Muscle layer of duodenum (tissue), 2 donors: ENCODE measurements at regions not wholly inside any gene's neighbourhood (a gene's known extent, or its start where the extent isn't known, plus 50 kb on each side); places are given as distances from the start of the nearest gene placed in this dataset.
"Not testable (repeated sequence)": the region's sequence is repeated elsewhere in the genome, so short reads cannot be mapped to it uniquely, and the experiment has no call there.

Experiments used
- H3K27ac ChIP-seq: one replicate; pipeline ENCODE4 v1.7.0; 2013; ENCODE audit warnings: mild to moderate bottlenecking, low read length
- H3K27me3 ChIP-seq: one replicate; pipeline ENCODE4 v1.7.0; 2013; ENCODE audit warnings: low read depth, mild to moderate bottlenecking, control low read depth, low read length
- H3K36me3 ChIP-seq, 2 donors: one replicate each; pipeline ENCODE4 v1.7.0; 2013; ENCODE audit warnings: low read length in 2 of 2, control low read depth in 1 of 2, mild to moderate bottlenecking in 1 of 2; ENCODE audit not compliant: insufficient read depth in 2 of 2, control insufficient read depth in 1 of 2
- H3K4me1 ChIP-seq, 2 donors: one replicate each; pipeline ENCODE4 v1.7.0; 2013; ENCODE audit warnings: low read length in 2 of 2, mild to moderate bottlenecking in 2 of 2, control low read depth in 1 of 2, moderate library complexity in 1 of 2; ENCODE audit not compliant: insufficient read depth in 2 of 2, control insufficient read depth in 1 of 2
- H3K4me3 ChIP-seq, 2 donors: one replicate each; pipeline ENCODE4 v1.7.0; 2013; ENCODE audit warnings: low read length in 2 of 2, low read depth in 1 of 2, mild to moderate bottlenecking in 1 of 2
- H3K9me3 ChIP-seq, 2 donors: one replicate each; pipeline ENCODE4 v1.7.0; 2013; ENCODE audit warnings: low read length in 2 of 2, control low read depth in 1 of 2, mild to moderate bottlenecking in 1 of 2; ENCODE audit not compliant: control insufficient read depth in 1 of 2
- donor health status: healthy.

DNA sequence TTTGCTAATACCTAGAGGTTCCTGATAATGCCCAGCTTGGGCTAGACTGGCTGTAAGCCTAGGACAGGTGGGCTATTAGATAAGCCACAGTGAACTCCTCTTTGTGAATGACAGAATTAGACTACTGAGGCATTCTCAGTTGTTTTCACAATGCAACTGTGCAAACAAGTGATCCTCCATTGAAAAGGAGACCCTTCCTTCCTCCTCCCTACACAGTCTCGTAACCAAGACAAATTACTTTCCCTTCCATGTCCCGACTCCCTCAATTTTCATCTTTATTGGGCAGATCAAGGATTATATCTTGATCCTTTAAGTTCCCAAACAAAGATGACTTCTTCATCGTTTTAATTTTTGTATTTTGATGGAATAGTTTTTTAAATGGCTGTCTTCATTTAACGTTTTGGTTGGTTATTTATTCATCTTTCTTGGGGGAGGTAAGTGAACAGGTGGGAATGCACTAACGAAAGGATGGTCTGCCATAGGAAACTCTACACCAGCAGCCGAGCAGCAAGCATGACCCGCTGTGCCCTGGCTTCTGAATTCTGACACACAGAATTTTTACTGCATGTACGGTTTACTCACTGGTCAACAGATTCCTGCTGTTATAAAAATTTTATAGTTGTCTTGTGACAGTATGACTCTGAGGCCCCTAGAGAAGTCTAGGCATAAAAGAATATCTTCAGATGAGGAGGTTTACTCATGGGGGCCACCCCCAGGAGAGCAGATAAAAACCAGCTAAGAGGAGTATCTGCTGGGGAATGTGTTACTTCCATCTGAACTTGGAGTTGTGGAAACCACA, 137.5 kb upstream of the TUT7 start:
- Histone ChIP-seq H3K4me1 (no peaks in the 10 kb centered on the region), H3K9me3 (no peaks in the 10 kb centered on the region), H3K4me3 (no peak overlapping the region), H3K27me3 (no peaks in the 10 kb centered on the region), H3K27ac (no peak overlapping the region), H3K36me3 (no peaks in the 10 kb centered on the region)

DNA sequence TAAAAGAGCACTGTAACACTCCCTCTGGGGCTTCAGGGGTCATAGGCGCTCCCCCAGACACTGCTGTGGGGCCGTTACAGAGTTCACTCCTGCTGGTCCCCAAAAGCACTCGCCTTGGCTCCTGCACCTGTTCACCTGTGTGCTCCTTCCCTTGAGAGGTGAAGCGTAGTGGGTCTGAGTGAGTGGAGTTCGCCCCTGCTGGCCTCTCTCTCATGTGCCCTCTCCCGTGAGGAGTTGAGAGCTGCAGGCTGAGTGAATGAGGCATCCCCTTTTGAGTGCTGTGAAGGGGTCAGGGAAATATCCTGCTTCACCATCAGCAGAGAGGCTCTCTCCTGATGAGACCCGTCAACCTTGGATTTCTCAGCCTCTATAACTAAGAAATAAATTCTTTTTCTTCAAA, 134.6 kb upstream of the TUT7 start:
- no peak overlapping the region for H3K4me3 ChIP-seq
- no peak overlapping the region for H3K27ac ChIP-seq
- no peaks in the 10 kb centered on the region for H3K9me3 ChIP-seq
- no peaks in the 10 kb centered on the region for H3K27me3 ChIP-seq
- no peaks in the 10 kb centered on the region for H3K4me1 ChIP-seq
- H3K36me3 ChIP-seq, result no peaks in the 10 kb centered on the region

DNA sequence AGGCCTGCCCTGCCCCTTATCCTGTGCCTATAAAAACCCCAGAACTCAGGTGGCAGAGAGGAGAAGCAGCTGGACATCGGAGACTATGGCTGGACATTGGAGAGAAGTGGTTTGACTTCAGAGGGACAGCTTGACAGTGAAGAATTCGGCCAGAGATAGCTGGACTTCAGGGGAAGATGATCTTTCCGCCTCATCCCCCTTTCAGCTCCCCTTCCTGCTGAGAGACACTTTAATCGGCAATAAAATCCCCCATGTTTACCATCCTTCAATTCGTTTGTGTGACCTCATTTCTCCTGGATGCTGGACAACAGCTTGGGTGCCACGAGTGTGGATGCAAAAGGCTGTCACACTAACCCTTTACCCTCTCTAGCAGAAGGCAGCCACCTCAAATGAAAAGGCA, 134.1 kb upstream of the TUT7 start:
- no peaks in the 10 kb centered on the region for H3K9me3 ChIP-seq
- H3K4me3 ChIP-seq, result no peak overlapping the region
- no peaks in the 10 kb centered on the region for H3K27me3 ChIP-seq
- H3K27ac ChIP-seq, result no peak overlapping the region
- no peaks in the 10 kb centered on the region for H3K36me3 ChIP-seq
- no peaks in the 10 kb centered on the region for H3K4me1 ChIP-seq

DNA sequence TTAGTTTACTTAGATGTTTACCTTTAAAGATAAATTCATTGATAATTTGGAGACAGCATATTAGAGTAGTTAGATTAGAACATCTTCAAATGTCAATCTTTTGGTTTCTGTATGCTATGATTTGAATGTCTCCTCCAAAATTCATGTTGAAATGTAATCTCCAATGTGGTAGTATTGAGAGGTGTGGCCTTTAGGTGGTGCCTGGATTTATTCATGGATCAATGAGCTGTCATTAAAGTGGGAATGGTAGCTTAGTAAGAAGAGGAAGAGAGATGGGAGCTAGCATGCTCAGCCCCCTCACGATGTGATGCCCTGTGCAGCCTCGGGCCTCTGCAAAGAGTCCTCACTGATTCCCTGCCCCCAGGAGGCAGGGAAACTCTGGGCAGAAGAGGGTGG, 133.6 kb upstream of the TUT7 start:
- H3K4me3 ChIP-seq, result no peak overlapping the region
- no peaks in the 10 kb centered on the region for H3K36me3 ChIP-seq
- no peaks in the 10 kb centered on the region for H3K27me3 ChIP-seq
- no peak overlapping the region for H3K27ac ChIP-seq
- no peaks in the 10 kb centered on the region for H3K9me3 ChIP-seq
- H3K4me1 ChIP-seq, result no peaks in the 10 kb centered on the region

DNA sequence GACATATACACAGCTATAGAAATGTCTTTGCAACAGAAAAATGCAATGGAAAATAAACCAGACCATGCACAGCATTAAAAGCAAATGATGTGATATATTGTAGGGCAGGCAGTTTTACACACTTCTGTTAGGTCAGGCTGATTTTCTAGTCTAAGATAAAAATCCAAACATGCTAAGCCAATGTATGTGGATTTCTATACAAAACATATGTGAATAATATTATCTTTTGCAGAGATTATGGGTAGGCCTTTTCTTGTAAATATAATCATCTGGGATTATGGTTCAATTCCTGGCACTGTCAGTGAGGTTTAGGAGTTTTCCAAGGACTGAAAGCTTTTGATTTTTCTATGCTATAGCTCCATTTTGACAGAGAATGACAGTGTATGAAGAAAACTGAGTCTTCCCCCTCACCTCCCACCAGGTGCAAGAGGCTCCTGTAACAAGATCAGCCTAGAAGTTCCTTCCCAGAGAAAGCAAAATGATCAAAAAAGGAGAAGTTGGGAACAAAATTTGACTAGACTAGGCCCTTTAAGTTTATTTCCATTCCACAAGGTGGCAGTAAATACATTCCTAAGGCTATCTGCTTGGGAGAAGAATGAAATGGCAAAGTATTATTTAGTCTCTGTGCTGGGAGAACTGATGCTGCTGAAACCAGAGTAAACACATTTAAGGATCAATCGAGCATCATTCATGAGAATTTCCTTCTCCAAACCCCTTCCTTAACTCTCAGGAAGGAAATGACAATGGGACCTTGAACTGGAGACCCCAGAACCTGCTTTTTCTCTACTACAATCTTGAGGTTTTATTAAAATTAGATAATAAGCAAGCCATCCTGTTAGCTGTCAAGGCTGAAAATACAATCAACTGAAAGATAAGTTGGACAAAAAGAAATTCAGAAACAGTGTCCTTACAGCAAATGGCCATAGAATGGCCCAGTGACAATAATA, 133.0 kb upstream of the TUT7 start:
- Histone ChIP-seq H3K36me3 (no peaks in the 10 kb centered on the region), H3K9me3 (no peaks in the 10 kb centered on the region), H3K27ac (no peak overlapping the region), H3K4me3 (no peak overlapping the region), H3K27me3 (no peaks in the 10 kb centered on the region), H3K4me1 (no peaks in the 10 kb centered on the region)

DNA sequence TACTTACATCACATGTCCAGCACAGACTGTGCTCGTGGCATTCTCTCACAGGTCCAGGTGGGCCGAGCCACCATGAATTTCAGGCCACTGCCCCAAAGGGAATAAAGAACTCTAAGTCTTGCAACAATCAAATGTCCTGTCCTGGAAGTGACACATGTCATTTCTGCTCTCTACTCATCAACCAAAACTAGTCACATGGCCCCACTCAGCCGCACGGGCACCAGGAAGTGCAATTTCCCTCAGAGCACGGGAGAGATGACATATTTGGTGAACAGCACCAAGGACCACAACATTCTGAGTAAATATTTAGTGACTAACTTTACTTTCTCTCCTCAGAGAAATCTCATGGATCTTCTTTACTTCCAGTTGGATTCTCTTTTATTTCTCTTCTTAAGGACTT, 131.1 kb upstream of the TUT7 start:
- no peak overlapping the region for H3K4me3 ChIP-seq
- no peaks in the 10 kb centered on the region for H3K4me1 ChIP-seq
- H3K9me3 ChIP-seq, result no peaks in the 10 kb centered on the region
- no peaks in the 10 kb centered on the region for H3K36me3 ChIP-seq
- no peak overlapping the region for H3K27ac ChIP-seq
- H3K27me3 ChIP-seq, result no peaks in the 10 kb centered on the region

DNA sequence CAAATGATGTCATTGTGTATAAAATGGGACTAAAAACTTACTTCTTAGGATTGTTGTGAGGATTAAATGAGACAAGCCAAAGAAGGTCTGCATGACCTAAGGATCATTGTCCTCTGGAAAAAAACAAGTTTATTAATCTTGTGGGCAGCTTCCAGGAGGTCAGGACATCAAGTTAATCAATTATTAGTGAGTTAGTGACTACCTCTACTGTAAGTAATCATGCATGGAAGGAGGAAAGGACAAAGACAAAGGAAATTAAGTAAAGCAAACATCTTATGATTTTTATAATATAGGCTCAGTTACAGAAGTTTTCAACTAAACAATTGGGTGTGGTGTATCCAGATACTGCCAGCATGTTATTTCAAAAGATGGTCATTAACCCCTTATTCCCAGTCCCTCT, 129.3 kb upstream of the TUT7 start:
- no peaks in the 10 kb centered on the region for H3K4me1 ChIP-seq
- no peak overlapping the region for H3K4me3 ChIP-seq
- no peaks in the 10 kb centered on the region for H3K27me3 ChIP-seq
- no peak overlapping the region for H3K27ac ChIP-seq
- no peaks in the 10 kb centered on the region for H3K9me3 ChIP-seq
- no peaks in the 10 kb centered on the region for H3K36me3 ChIP-seq

DNA sequence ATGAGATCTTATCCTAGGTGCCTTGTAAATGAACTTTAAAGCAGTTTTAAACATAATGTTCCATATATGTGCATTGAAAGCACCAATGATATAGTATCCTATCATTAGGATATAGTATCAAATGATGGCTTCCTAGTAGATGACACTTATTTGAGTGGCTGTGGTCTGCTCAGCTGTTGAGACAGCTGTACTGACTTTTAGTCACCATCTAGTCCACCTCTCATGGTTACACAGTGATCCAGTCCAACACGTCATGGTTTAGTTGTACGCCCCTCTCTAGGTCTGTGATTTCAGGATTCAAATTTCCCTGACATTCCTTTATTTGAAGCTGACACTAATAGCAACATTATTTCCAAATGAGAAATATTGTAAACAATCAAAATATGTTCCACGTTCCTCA, 127.3 kb upstream of the TUT7 start:
- no peaks in the 10 kb centered on the region for H3K9me3 ChIP-seq
- H3K27ac ChIP-seq, result no peak overlapping the region
- no peaks in the 10 kb centered on the region for H3K27me3 ChIP-seq
- H3K4me1 ChIP-seq, result no peaks in the 10 kb centered on the region
- no peak overlapping the region for H3K4me3 ChIP-seq
- no peaks in the 10 kb centered on the region for H3K36me3 ChIP-seq

DNA sequence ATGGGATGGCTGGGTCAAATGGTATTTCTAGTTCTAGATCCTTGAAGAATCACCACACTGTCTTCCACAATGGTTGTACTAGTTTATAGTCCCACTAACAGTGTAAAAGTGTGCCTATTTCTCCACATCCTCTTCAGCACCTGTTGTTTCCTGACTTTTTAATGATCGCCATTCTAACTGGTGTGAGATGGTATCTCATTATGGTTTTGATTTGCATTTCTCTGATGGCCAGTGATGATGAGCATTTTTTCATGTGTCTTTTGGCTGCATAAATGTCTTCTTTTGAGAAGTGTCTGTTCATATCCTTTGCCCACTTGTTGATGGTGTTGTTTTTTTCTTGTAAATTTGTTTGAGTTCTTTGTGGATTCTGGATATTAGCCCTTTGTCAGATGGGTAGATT, 121.0 kb upstream of the TUT7 start:
- H3K36me3 ChIP-seq, H3K4me1 ChIP-seq, H3K27ac ChIP-seq, H3K9me3 ChIP-seq, H3K27me3 ChIP-seq, H3K4me3 ChIP-seq: not testable (repeated sequence)

DNA sequence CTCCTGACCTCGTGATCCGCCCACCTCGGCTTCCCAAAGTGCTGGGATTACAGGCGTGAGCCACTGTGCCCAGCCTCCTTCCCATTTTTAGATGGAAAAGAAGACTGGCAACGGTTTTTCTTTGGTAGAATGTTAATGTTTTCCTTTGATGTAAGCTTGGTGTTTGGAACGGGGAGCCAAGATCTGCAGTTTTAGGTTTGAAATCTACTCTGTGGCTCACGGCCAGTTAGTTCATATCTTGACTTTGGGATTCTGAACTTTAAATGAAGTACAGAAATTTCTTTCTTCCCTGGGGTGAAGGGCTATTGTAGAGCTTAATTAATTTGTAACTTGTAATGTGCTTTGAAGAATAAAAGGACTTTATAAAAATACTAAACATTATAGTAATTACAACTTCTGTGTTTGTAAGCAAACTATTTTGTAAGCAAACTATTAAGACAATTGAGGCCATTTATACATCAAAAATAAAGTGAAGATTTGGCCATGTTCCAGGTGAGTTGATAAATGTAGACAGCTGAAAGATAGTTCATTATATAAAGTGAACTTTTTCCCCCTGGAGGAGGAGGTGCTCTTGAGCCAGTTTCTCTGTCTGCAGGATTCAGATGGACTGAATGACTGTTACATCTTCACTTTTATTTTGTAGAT, 117.1 kb upstream of the TUT7 start:
- Histone ChIP-seq H3K36me3 (no peaks in the 10 kb centered on the region), H3K27ac (no peak overlapping the region), H3K4me3 (no peak overlapping the region), H3K9me3 (no peaks in the 10 kb centered on the region), H3K27me3 (no peaks in the 10 kb centered on the region), H3K4me1 (no peaks in the 10 kb centered on the region)

DNA sequence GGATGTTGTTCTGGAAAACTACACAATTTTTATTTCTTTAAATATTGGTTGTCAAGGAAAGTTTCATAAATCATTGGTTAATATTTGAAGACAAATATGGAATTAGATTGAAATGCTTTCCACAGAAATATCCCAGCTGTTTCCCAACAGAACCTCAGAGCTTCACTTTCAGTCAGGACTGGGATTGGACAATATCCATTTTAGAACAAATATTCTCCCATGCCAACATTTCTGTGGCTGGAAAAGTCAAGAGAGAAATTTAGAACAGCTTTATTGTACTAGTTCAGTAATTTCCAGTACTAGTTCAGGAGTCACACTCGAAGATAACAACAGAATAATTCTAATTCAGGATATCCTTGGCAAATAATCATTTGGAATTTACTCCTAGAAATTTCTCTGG, 116.1 kb upstream of the TUT7 start:
- no peak overlapping the region for H3K27ac ChIP-seq
- H3K4me1 ChIP-seq, result no peaks in the 10 kb centered on the region
- no peaks in the 10 kb centered on the region for H3K27me3 ChIP-seq
- no peaks in the 10 kb centered on the region for H3K36me3 ChIP-seq
- no peaks in the 10 kb centered on the region for H3K9me3 ChIP-seq
- H3K4me3 ChIP-seq, result no peak overlapping the region
